ENCODE measurements at regions not wholly inside any gene's neighbourhood (a gene's known extent, or its start where the extent isn't known, plus 50 kb on each side); places are given as distances from the start of the nearest gene placed in this dataset.

GRCh38 chr11:135075740-135076139, 663.7 kb upstream of the B3GAT1 start:
- no peak for DNase-seq (ENCODE audit: low spot score)

- DNase-seq (ENCODE audit: low spot score) = no peak
Observed at GRCh38 chr11:135074397-135074998, 662.5 kb upstream of the B3GAT1 start.

- DNase-seq (ENCODE audit: low spot score) = no peak
Observed at GRCh38 chr11:135073870-135074269, 661.8 kb upstream of the B3GAT1 start.

- DNase-seq (ENCODE audit: low spot score) = no peak
Observed at GRCh38 chr11:135073381-135073780, 661.3 kb upstream of the B3GAT1 start.

DNA sequence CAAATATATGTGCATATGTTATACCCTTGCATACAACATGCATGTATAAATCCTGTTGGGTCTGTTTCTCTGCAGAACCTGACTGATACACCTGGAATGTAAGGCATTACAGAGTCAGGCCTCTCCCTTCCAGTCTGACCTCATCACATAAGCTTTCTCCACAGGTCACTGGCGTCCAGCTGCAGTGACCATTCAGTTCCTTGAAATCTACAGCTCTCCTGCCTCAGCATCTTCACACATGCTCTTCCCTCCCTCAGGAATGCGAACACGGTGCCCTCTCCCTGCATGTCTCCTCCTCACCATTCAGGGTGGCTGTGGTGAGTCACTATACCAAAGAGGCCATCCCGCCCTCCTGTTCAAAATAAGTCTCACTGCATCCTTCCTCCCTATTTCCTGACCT, 657.8 kb upstream of the B3GAT1 start:
- DNase-seq (ENCODE audit: low spot score) = no peak

DNA sequence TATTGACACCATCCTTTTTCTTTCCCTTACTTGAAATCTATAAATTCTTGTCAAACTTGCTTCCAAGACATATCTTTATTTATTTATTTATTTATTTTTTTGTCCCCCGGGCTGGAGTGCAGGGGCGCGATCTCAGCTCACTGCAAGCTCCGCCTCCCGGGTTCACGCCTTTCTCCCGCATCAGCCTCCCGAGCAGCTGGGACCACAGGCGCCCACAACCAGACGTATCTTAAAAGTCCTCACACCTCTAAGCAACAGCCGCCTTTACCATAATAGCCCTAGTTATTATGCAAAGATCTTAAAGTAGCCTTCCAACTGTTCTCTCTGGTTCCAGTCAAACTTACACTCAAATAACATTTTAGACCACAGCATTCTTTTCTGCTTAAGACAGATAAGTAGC, 657.0 kb upstream of the B3GAT1 start:
- DNase-seq (ENCODE audit: low spot score) = no peak

- DNase-seq (ENCODE audit: low spot score) = no peak
Observed at GRCh38 chr11:135062994-135063393, 651.0 kb upstream of the B3GAT1 start.

GRCh38 chr11:135061166-135061565, 649.1 kb upstream of the B3GAT1 start:
- no peak for DNase-seq (ENCODE audit: low spot score)

GRCh38 chr11:135046986-135047385, 634.9 kb upstream of the B3GAT1 start:
- DNase-seq (ENCODE audit: low spot score) = no peak

GRCh38 chr11:135046556-135046955, 634.5 kb upstream of the B3GAT1 start:
- no peak for DNase-seq (ENCODE audit: low spot score)

- DNase-seq (ENCODE audit: low spot score) = no peak
Observed at GRCh38 chr11:135043434-135043833, 631.4 kb upstream of the B3GAT1 start.

DNA sequence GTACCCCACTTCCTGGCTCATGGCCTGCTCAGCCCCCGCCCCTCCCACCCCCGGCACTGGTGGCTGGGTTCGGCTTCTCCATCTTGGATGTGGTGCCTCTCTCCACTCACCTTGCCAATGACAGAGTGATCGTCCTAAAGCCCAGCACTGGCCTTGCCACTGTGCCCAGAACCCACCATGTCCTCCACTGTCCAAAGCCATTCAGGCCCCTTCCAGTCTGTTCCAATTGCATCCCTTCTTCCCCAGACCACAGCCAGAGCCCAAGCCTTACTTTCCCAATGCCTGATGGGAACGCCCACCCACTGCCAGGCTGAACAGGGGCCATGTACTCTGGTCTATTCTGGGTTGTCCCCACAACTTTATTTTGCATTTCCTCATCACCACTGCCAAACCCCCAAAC, 625.8 kb upstream of the B3GAT1 start:
- no peak for DNase-seq (ENCODE audit: low spot score)

GRCh38 chr11:135036488-135037297, 624.7 kb upstream of the B3GAT1 start:
- DNase-seq (ENCODE audit: low spot score) = no peak

- no peak for DNase-seq (ENCODE audit: low spot score)
Observed at GRCh38 chr11:135035282-135035681, 623.2 kb upstream of the B3GAT1 start.

- DNase-seq (ENCODE audit: low spot score) = peak; percentile 48
Observed at GRCh38 chr11:135033540-135033939, 621.5 kb upstream of the B3GAT1 start.

- no peak for DNase-seq (ENCODE audit: low spot score)
Observed at GRCh38 chr11:135031205-135031989, 619.4 kb upstream of the B3GAT1 start.

DNA sequence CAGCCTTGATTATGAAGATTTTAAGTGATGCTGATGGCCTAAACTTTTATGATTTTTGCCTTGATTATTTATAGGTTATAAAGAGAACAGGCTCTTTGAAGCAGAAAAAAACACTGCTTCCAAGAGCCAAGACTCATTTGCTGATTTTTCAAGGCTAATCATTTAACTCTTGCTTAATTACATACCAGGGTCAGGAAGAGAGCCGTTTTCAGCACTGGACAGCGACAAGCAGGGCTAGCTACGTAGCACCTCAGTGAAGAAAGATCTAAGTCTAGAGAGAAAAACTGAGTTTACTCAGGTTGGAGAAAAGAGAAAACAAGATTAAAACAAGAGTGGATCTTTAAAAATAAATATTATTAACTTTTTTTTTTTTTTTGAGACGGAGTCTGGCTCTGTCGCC, 615.4 kb upstream of the B3GAT1 start:
- peak; percentile 23 for DNase-seq (ENCODE audit: low spot score)

GRCh38 chr11:135023499-135023898, 611.5 kb upstream of the B3GAT1 start:
- no peak for DNase-seq (ENCODE audit: low spot score)

- DNase-seq (ENCODE audit: low spot score) = no peak
Observed at GRCh38 chr11:135022454-135022853, 610.4 kb upstream of the B3GAT1 start.

GRCh38 chr11:135019899-135020298, 607.9 kb upstream of the B3GAT1 start:
- no peak for DNase-seq (ENCODE audit: low spot score)

GRCh38 chr11:135019343-135019871, 607.4 kb upstream of the B3GAT1 start:
- DNase-seq (ENCODE audit: low spot score) = no peak

DNA sequence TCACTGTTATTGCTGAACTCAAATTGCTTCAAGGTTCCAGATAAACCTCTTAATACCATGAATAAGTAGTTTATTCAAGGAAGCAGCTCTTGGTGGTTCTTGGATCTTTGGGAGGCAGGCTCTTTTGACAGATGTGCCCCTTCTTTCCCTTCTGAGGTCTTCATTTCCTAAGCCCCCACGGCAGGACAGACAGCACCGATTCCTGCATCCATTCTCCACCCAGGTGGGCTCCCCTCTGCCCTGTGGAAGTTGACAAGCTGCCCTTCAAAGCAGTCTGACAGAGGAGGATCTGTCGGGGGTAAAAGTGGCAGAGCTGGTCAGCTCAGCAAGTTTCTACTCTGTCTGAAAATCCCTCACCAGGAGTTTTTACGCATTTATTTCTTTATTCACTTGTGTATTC, 605.3 kb upstream of the B3GAT1 start:
- no peak for DNase-seq (ENCODE audit: low spot score)

DNA sequence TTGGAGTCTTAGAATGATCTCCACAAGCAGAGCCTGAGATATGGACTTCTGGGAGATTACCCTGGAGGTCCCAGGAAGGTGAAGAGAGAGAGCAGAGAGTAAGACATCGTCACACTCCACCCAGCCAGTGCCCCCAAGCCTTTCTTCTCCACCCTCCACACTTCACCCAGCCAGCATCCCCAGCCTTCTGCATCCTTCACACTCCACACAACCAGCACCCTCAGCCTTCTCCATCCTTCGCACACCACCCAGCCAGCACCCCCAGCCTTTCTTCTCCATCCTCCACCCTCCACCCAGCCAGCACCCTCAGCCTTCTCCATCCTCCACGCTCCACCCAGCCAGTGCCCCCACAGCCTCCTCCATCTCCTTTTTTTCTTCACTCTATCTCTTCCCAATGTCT, 603.9 kb upstream of the B3GAT1 start:
- no peak for DNase-seq (ENCODE audit: low spot score)

All from hepatic stellate cell (primary cell).